Hepatocyte (in vitro differentiated cells): ENCODE measurements at regions not wholly inside any gene's neighbourhood (a gene's known extent, or its start where the extent isn't known, plus 50 kb on each side); places are given as distances from the start of the nearest gene placed in this dataset.

Source experiments
- DNase-seq: peaks from one replicate; pipeline ENCODE4 v3.0.0-alpha.2; 2016; ENCODE audit warnings: low spot score
- H2AFZ ChIP-seq: fragments of 200-600 bp; sonication (generic); 2 replicates; pipeline ENCODE4 v1.6.0; 2016; ENCODE audit warnings: antibody characterized with exemption, mild to moderate bottlenecking
- H3K27ac ChIP-seq: fragments of 200-600 bp; sonication (generic); 2 replicates; pipeline ENCODE4 v1.5.1; 2016; ENCODE audit warnings: mild to moderate bottlenecking
- H3K27me3 ChIP-seq: fragments of 200-600 bp; sonication (generic); 2 replicates; pipeline ENCODE4 v1.6.1; 2016
- H3K36me3 ChIP-seq: fragments of 200-600 bp; sonication (generic); replicated peaks from 2 replicates; pipeline ENCODE4 v1.5.1; 2016; ENCODE audit warnings: low read depth; ENCODE audit not compliant: insufficient read depth
- H3K4me1 ChIP-seq: fragments of 200-600 bp; sonication (generic); 2 replicates; pipeline ENCODE4 v1.5.1; 2016; ENCODE audit warnings: mild to moderate bottlenecking, moderate library complexity; ENCODE audit not compliant: insufficient read depth
- H3K4me2 ChIP-seq: fragments of 200-600 bp; sonication (generic); 2 replicates; pipeline ENCODE4 v1.6.0; 2016
- H3K4me3 ChIP-seq: fragments of 200-600 bp; sonication (generic); 2 replicates; pipeline ENCODE4 v1.5.1; 2016; ENCODE audit warnings: mild to moderate bottlenecking
- H3K79me2 ChIP-seq: fragments of 200-600 bp; sonication (generic); 2 replicates; pipeline ENCODE4 v1.6.0; 2017; ENCODE audit warnings: mild to moderate bottlenecking
- H3K9me2 ChIP-seq: fragments of 200-600 bp; sonication (generic); replicated peaks from 2 replicates; pipeline ENCODE4 v1.6.0; 2017; ENCODE audit warnings: mild to moderate bottlenecking; ENCODE audit not compliant: insufficient read depth
- H3K9me3 ChIP-seq: fragments of 200-600 bp; sonication (generic); 2 replicates; pipeline ENCODE4 v1.5.1; 2016; ENCODE audit warnings: low read depth, mild to moderate bottlenecking
- H4K20me1 ChIP-seq: fragments of 200-600 bp; sonication (generic); 2 replicates; pipeline ENCODE4 v1.6.0; 2016; ENCODE audit warnings: mild to moderate bottlenecking; ENCODE audit not compliant: insufficient read depth, poor library complexity, severe bottlenecking
- CTCF ChIP-seq: fragments of 200-600 bp; sonication (generic); IDR thresholded peaks from 2 replicates; pipeline ENCODE4 v1.5.1; 2016; ENCODE audit warnings: antibody characterized with exemption, mild to moderate bottlenecking; ENCODE audit not compliant: poor library complexity
- EZH2 ChIP-seq: fragments of 200-600 bp; sonication (generic); IDR thresholded peaks from 2 replicates; pipeline ENCODE4 v1.6.1; 2016; ENCODE audit warnings: antibody characterized with exemption, mild to moderate bottlenecking, borderline replicate concordance
- EZH2phosphoT487 ChIP-seq: fragments of 200-600 bp; sonication (generic); IDR thresholded peaks from one replicate; pipeline ENCODE4 v1.6.1; 2018; ENCODE audit warnings: antibody characterized with exemption, mild to moderate bottlenecking, low read depth, moderate library complexity; ENCODE audit not compliant: unreplicated experiment, severe bottlenecking
- WGBS: methylation state at CpG from one replicate; pipeline ENCODE4 v1.1.6; 2016; ENCODE audit warnings: low lambda C conversion rate; ENCODE audit errors: missing lambda C conversion rate; 5-methylcytosine and 5-hydroxymethylcytosine counted together

GRCh38 chr4:180949424-180950213 lies 1293.6 kb upstream of the TENM3 start:
- no peak overlapping the region for H2AFZ ChIP-seq
- no peak overlapping the region for H3K27ac ChIP-seq
- no peak overlapping the region for H3K4me2 ChIP-seq
- H3K4me3 ChIP-seq = no peak overlapping the region
- no peaks in the 10 kb centered on the region for H3K4me1 ChIP-seq
- H3K79me2 ChIP-seq = no peaks in the 10 kb centered on the region
- TF ChIP-seq EZH2phosphoT487 = no peak
- no peak for TF ChIP-seq CTCF
- TF ChIP-seq EZH2 = no peak
- no peaks in the 10 kb centered on the region for H3K36me3 ChIP-seq
- H3K9me3 ChIP-seq = no peaks in the 10 kb centered on the region
- 89% methylated on average over 7 of the region's 7 CpGs for WGBS
- H3K9me2 ChIP-seq = no peaks in the 10 kb centered on the region
- no peaks in the 10 kb centered on the region for H4K20me1 ChIP-seq
- no peak for DNase-seq
- no peaks in the 10 kb centered on the region for H3K27me3 ChIP-seq

- Histone ChIP-seq H3K9me2 (no peaks in the 10 kb centered on the region), H3K36me3 (no peaks in the 10 kb centered on the region), H4K20me1 (no peaks in the 10 kb centered on the region), H3K4me3 (no peak overlapping the region), H3K9me3 (no peaks in the 10 kb centered on the region), H3K27me3 (no peaks in the 10 kb centered on the region), H2AFZ (no peak overlapping the region), H3K79me2 (no peaks in the 10 kb centered on the region), H3K4me2 (no peak overlapping the region), H3K27ac (no peak overlapping the region), H3K4me1 (no peaks in the 10 kb centered on the region)
- no peak for TF ChIP-seq EZH2phosphoT487
- TF ChIP-seq CTCF = no peak
- no peak for TF ChIP-seq EZH2
- no peak for DNase-seq
- WGBS = 96% methylated on average over 1 of the region's 1 CpG
These were observed 1292.8 kb upstream of the TENM3 start for GRCh38 chr4:180950377-180950776.

- H3K9me3 ChIP-seq = no peaks in the 10 kb centered on the region
- H4K20me1 ChIP-seq = no peaks in the 10 kb centered on the region
- H2AFZ ChIP-seq = no peak overlapping the region
- no peak overlapping the region for H3K4me3 ChIP-seq
- 90% methylated on average over 2 of the region's 2 CpGs for WGBS
- H3K9me2 ChIP-seq = no peaks in the 10 kb centered on the region
- no peaks in the 10 kb centered on the region for H3K36me3 ChIP-seq
- no peaks in the 10 kb centered on the region for H3K4me1 ChIP-seq
- DNase-seq = no peak
- H3K4me2 ChIP-seq = no peak overlapping the region
- no peaks in the 10 kb centered on the region for H3K27me3 ChIP-seq
- H3K27ac ChIP-seq = no peak overlapping the region
- no peaks in the 10 kb centered on the region for H3K79me2 ChIP-seq
- TF ChIP-seq EZH2 = no peak
- no peak for TF ChIP-seq EZH2phosphoT487
- TF ChIP-seq CTCF = no peak
These were observed 1291.9 kb upstream of the TENM3 start for GRCh38 chr4:180951312-180951711.
